Activated B cell treated with CpG ODN at 0.5 μM for 24 hours (primary cell): ENCODE measurements at regions not wholly inside any gene's neighbourhood (a gene's known extent, or its start where the extent isn't known, plus 50 kb on each side); places are given as distances from the start of the nearest gene placed in this dataset.

Experiments
- ATAC-seq: fragments of 200-7000 bp; cut with Tn5 transposase; one replicate; pipeline ENCODE4 v1.10.0; 2021; ENCODE audit warnings: low read depth, mild to moderate bottlenecking, moderate library complexity
- CTCF ChIA-PET: fragments of 350-600 bp; sonication (Branson Sonifier 250); formaldehyde crosslinking; loops from one replicate; lab custom pipeline; 2021; ENCODE audit warnings: antibody characterized with exemption; lab: Charles Lee
- POLR2A ChIA-PET: fragments of 350-600 bp; sonication (Branson Sonifier 250); formaldehyde crosslinking; loops from one replicate; lab custom pipeline; 2021; ENCODE audit warnings: antibody characterized with exemption; lab: Charles Lee
- DNase-seq: peaks from one replicate; pipeline ENCODE4 v3.0.0; 2022
- H3K27ac Mint-ChIP-seq: one replicate; pipeline ENCODE4 v1.8.0; 2020; ENCODE audit warnings: mixed read lengths
- H3K27me3 Mint-ChIP-seq: one replicate; pipeline ENCODE4 v1.8.0; 2021; ENCODE audit warnings: mixed read lengths
- H3K36me3 Mint-ChIP-seq: one replicate; pipeline ENCODE4 v1.8.0; 2021; ENCODE audit warnings: low read depth, mixed read lengths
- H3K4me1 Mint-ChIP-seq: one replicate; pipeline ENCODE4 v1.8.0; 2021; ENCODE audit warnings: mixed read lengths
- H3K4me3 Mint-ChIP-seq: one replicate; pipeline ENCODE4 v1.8.0; 2020; ENCODE audit warnings: mild to moderate bottlenecking, mixed read lengths
- H3K9me3 Mint-ChIP-seq: one replicate; pipeline ENCODE4 v1.8.0; 2020; ENCODE audit warnings: mixed read lengths
- CTCF ChIP-seq: fragments of 200-600 bp; IDR thresholded peaks from one replicate; pipeline ENCODE4 v1.8.0; 2022; ENCODE audit warnings: antibody characterized with exemption, mild to moderate bottlenecking
- intact Hi-C: fragments of 100-400 bp; cut with micrococcal nuclease; formaldehyde crosslinking; loops from one replicate; pipeline ENCODE4 v1.15.1; 2024

- TF ChIP-seq CTCF = no peak
- ATAC-seq (no peak), DNase-seq (no peak)
- no peaks in the 10 kb centered on the region for H3K9me3 Mint-ChIP-seq
- intact Hi-C loops = no loop called here
- no peak overlapping the region for H3K27ac Mint-ChIP-seq
- POLR2A ChIA-PET = no interaction called here
- no peak overlapping the region for H3K4me3 Mint-ChIP-seq
- CTCF ChIA-PET = no interaction called here
- H3K36me3 Mint-ChIP-seq = no peaks in the 10 kb centered on the region
- H3K27me3 Mint-ChIP-seq = peaks cover 6% of the 10 kb centered on the region
- H3K4me1 Mint-ChIP-seq = no peaks in the 10 kb centered on the region
These were observed 54.2 kb upstream of the TNR start for GRCh38 chr1:175797576-175797975.

GRCh38 chr1:175794586-175794985 lies 51.2 kb upstream of the TNR start:
- no peaks in the 10 kb centered on the region for H3K4me1 Mint-ChIP-seq
- CTCF ChIA-PET = no interaction called here
- DNase-seq (no peak), ATAC-seq (no peak)
- intact Hi-C loops = no loop called here
- H3K9me3 Mint-ChIP-seq = no peaks in the 10 kb centered on the region
- no peak overlapping the region for H3K27ac Mint-ChIP-seq
- no peaks in the 10 kb centered on the region for H3K36me3 Mint-ChIP-seq
- no peak overlapping the region for H3K4me3 Mint-ChIP-seq
- peaks cover 14% of the 10 kb centered on the region for H3K27me3 Mint-ChIP-seq
- TF ChIP-seq CTCF = no peak
- POLR2A ChIA-PET = no interaction called here

GRCh38 chr1:175793617-175794016 lies 50.2 kb upstream of the TNR start:
- no peak overlapping the region for H3K4me3 Mint-ChIP-seq
- no peaks in the 10 kb centered on the region for H3K36me3 Mint-ChIP-seq
- ChIA-PET POLR2A (interaction anchor here (0.6 kb wide), 1 partner anchor 39 kb away, joined by 5 read pairs; no protein-coding TSS in a partner anchor), CTCF (no interaction called here)
- no peaks in the 10 kb centered on the region for H3K4me1 Mint-ChIP-seq
- no peak for TF ChIP-seq CTCF
- no peaks in the 10 kb centered on the region for H3K9me3 Mint-ChIP-seq
- no peak for DNase-seq
- intact Hi-C loops = no loop called here
- ATAC-seq = no peak
- H3K27ac Mint-ChIP-seq = no peak overlapping the region
- peaks cover 19% of the 10 kb centered on the region for H3K27me3 Mint-ChIP-seq
